ENCODE measurements at regions not wholly inside any gene's neighbourhood (a gene's known extent, or its start where the extent isn't known, plus 50 kb on each side); places are given as distances from the start of the nearest gene placed in this dataset.
"Not testable (repeated sequence)": the region's sequence is repeated elsewhere in the genome, so short reads cannot be mapped to it uniquely, and the experiment has no call there.

DNA sequence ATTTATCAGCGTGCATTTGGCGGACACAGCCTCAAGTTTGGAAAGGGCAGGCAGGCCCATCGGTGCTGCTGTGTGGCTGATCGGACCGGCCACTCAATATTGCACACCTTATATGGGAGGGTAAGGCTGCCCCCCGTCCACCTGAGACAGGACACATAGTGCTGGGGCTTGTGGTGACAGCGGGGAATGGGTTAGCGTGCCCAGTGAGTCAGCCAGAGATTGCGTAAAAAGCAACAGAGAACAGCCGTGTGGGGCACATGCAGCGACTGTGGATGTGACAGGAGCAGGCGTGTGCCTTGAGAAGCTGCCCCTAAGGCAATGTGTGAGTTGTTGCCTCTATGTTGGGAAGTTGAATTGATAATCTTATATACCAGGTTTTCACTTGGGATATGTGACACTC is 56.6 kb upstream of the MUC20 start:
- not testable (repeated sequence) for TF ChIP-seq CTCF (IDR thresholded peaks at IDR 0.05); POLR2A (IDR thresholded peaks at IDR 0.05); EP300 (IDR thresholded peaks at IDR 0.05; ENCODE audit: low read depth)
